ENCODE measurements at regions not wholly inside any gene's neighbourhood (a gene's known extent, or its start where the extent isn't known, plus 50 kb on each side); places are given as distances from the start of the nearest gene placed in this dataset.

DNA sequence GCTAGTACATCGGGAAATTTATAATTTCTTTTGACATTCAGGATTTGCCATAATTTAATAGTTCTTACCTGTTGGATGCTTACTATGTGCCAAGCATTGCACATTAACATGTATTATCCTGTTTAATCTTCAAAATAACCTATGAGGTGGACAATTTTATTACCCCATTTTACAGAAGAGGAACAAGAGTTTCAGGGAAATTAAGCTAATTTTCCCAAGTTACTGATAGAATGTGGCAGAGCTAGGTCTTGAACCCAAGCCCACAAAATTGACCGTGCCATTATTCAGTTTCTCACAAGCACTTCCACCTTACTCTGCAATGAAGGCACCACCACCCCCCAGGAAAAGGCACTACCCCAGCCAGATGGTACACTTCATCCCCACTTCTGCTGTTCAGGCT lies 161.1 kb upstream of the PLEKHG7 start:
- no peaks in the 10 kb centered on the region for H3K9me3 ChIP-seq (ENCODE audit: insufficient read depth, low read depth, low read length)
- H3K27ac ChIP-seq (ENCODE audit: low read depth, low read length): no peak overlapping the region
- H3K27me3 ChIP-seq (ENCODE audit: insufficient read depth, low read length): no peaks in the 10 kb centered on the region
- H3K4me3 ChIP-seq (ENCODE audit: low read length): no peak overlapping the region
- WGBS: 94% methylated on average over 2 of the region's 2 CpGs
- H3K36me3 ChIP-seq (ENCODE audit: insufficient read depth, low read length): no peaks in the 10 kb centered on the region
- H3K9ac ChIP-seq (ENCODE audit: low read depth, low read length): no peak overlapping the region
- peaks cover 8% of the 10 kb centered on the region for H3K4me1 ChIP-seq (ENCODE audit: insufficient read depth, low read length)

DNA sequence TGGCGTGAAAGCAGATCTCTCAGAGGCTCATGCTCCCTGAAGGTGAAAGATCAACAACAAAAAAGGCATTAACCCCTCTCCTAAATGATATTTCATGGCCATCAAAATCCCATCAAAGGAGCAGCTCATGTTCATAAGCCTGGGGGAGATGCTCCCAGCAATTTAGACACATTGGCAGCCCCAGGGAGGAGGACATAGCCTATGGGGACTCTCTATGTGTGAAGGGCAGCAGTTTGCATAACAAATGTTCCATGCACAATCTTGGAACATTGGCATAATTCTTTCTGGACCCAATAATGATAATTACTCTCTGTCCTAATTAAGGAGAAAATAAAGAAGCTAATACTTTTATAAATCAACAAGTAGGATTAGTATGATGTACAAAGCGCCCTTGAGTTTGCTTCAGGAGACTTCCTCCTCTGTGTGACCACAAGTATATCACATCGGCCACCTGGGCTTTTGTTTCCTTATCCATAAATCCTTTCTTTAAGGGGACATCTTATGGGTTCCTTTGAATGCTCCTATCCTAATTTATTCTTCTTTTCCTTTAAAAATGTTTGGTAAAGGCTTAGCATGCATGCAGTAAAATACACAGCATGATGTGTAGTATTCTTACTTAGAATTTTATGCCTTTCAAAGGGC lies 161.9 kb upstream of the PLEKHG7 start:
- Histone ChIP-seq H3K9ac (ENCODE audit: low read depth, low read length) (no peak overlapping the region), H3K4me1 (ENCODE audit: insufficient read depth, low read length) (peaks cover 8% of the 10 kb centered on the region), H3K27me3 (ENCODE audit: insufficient read depth, low read length) (no peaks in the 10 kb centered on the region), H3K27ac (ENCODE audit: low read depth, low read length) (no peak overlapping the region), H3K9me3 (ENCODE audit: insufficient read depth, low read depth, low read length) (no peaks in the 10 kb centered on the region), H3K4me3 (ENCODE audit: low read length) (no peak overlapping the region), H3K36me3 (ENCODE audit: insufficient read depth, low read length) (no peaks in the 10 kb centered on the region)
- WGBS: 99% methylated on average over 2 of the region's 3 CpGs

DNA sequence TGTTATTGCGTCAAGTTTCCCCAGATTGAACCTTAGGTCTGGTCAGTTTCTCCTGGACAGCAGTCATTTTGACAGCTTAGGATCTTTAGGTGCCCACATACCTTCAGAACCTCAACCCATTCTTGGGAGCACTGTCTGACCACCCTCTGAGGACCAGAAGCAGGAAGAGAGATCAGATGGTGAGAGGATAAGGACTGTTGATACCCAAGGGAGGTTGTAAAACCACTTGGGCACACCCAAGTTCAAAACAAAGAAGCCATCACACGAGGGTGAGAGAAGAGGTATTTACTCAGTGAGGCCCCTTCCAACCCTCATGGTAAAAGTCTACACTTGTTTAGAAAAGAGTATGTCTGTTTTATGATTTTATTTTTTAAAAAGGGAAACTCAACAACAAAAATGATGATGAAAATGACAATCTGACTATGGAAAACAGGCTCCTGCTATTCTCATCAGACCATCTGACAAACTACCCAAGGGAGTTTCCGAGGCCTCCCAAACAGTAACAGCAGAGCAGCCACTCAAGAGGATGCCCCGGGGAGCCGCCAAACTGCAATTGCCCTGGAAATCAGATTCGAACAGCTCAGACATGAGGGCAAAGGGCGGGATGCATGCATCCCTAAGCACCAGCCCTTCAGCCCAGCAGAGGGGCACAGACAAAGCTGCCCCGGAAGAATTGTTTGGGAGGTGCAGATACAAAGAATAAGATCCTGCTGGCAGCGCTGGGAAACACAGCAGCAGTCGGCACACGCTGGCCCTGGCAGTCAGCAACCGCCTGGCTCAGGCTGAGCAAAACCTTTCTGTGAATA lies 162.6 kb upstream of the PLEKHG7 start:
- Histone ChIP-seq H3K27ac (ENCODE audit: low read depth, low read length) (no peak overlapping the region), H3K9ac (ENCODE audit: low read depth, low read length) (no peak overlapping the region), H3K4me1 (ENCODE audit: insufficient read depth, low read length) (peaks cover 8% of the 10 kb centered on the region), H3K27me3 (ENCODE audit: insufficient read depth, low read length) (no peaks in the 10 kb centered on the region), H3K9me3 (ENCODE audit: insufficient read depth, low read depth, low read length) (no peaks in the 10 kb centered on the region), H3K4me3 (ENCODE audit: low read length) (no peak overlapping the region), H3K36me3 (ENCODE audit: insufficient read depth, low read length) (no peaks in the 10 kb centered on the region)
- 82% methylated on average over 12 of the region's 12 CpGs for WGBS

DNA sequence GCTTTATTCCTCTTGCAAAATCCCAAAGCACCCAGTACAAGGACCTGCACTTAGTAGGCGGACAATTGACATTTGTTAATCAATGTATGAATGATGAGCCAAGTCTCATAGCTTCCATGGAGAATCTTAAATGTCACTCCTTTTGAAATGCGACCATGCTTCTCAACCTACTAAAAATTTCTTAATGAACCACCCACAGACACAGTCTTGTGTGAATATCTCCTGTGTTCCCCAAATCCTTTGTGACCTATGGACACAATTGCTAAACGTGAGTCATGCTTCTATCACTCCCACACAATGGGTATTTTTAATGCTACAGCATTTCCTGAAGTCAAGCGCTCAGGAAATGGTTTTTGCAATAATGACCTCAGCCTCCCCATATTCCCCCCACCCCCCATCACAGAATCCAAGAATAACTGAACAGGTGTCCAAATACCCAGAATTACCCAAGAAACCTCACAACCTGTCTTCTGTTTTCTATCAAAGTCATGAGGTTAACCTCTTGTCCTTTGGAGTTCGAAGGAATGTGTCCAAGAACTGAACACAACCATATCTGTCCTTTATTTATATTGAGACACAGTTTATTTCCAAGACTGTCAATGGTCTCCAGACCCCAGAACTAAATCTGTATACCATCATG lies 163.6 kb upstream of the PLEKHG7 start:
- no peak overlapping the region for H3K4me3 ChIP-seq (ENCODE audit: low read length)
- no peaks in the 10 kb centered on the region for H3K27me3 ChIP-seq (ENCODE audit: insufficient read depth, low read length)
- peaks cover 8% of the 10 kb centered on the region for H3K4me1 ChIP-seq (ENCODE audit: insufficient read depth, low read length)
- 91% methylated on average over 5 of the region's 5 CpGs for WGBS
- H3K9me3 ChIP-seq (ENCODE audit: insufficient read depth, low read depth, low read length): no peaks in the 10 kb centered on the region
- no peaks in the 10 kb centered on the region for H3K36me3 ChIP-seq (ENCODE audit: insufficient read depth, low read length)
- H3K9ac ChIP-seq (ENCODE audit: low read depth, low read length): no peak overlapping the region
- H3K27ac ChIP-seq (ENCODE audit: low read depth, low read length): no peak overlapping the region

DNA sequence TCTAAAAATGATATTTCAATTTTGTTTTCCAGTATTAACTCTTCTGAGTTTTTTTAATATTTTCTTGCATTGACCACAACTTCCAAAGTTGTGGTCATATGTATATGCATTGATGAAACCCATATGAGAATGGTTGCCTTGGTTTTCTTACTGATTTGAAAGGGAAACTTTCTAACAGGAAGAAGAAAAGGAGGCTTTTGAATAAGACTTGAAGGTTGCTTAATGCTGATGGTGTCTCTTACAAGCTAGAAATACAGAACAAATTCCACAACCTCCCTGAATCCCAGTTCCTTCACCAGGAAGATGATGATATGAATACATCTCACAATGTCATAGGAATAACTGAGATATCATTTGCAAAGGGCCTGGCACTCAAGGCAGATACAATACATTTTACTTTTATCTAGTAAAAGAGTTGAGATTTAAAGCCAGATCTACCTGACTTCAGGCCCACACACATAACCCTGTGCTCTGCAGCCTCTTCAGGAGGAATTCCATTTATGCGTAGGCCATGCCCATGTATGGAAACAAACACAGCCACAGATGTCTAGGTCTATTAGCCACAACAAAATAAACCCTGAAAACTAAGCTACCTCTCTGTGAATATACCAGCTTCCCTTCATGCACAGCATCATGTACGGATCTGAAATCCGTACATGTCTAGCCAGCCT lies 165.4 kb upstream of the PLEKHG7 start:
- no peaks in the 10 kb centered on the region for H3K27me3 ChIP-seq (ENCODE audit: insufficient read depth, low read length)
- H3K9ac ChIP-seq (ENCODE audit: low read depth, low read length): no peak overlapping the region
- 93% methylated on average over 3 of the region's 3 CpGs for WGBS
- peaks cover 8% of the 10 kb centered on the region for H3K4me1 ChIP-seq (ENCODE audit: insufficient read depth, low read length)
- H3K27ac ChIP-seq (ENCODE audit: low read depth, low read length): no peak overlapping the region
- no peaks in the 10 kb centered on the region for H3K36me3 ChIP-seq (ENCODE audit: insufficient read depth, low read length)
- no peaks in the 10 kb centered on the region for H3K9me3 ChIP-seq (ENCODE audit: insufficient read depth, low read depth, low read length)
- no peak overlapping the region for H3K4me3 ChIP-seq (ENCODE audit: low read length)

DNA sequence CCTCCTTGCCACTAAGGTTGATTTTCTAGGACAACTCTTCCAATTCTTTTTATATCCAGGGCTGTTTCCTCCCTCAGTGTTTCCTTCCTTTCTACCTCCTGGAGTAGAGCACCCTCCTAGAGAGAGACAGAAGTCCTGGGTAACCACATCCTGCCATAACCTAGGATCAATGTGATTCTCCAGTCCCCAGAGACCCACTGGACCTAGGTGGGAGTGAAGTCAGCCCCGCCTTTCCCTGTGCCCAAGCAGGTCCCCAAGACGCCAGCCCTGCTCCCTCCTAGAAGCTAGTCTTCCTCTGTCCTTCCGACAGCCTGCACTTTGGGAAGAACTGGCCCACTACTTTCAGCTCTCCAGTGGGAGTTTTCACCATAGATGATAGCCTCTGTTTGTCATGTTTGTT lies 166.8 kb upstream of the PLEKHG7 start:
- WGBS: 99% methylated on average over 3 of the region's 3 CpGs
- Histone ChIP-seq H3K4me1 (ENCODE audit: insufficient read depth, low read length) (peaks cover 8% of the 10 kb centered on the region), H3K27ac (ENCODE audit: low read depth, low read length) (no peak overlapping the region)

DNA sequence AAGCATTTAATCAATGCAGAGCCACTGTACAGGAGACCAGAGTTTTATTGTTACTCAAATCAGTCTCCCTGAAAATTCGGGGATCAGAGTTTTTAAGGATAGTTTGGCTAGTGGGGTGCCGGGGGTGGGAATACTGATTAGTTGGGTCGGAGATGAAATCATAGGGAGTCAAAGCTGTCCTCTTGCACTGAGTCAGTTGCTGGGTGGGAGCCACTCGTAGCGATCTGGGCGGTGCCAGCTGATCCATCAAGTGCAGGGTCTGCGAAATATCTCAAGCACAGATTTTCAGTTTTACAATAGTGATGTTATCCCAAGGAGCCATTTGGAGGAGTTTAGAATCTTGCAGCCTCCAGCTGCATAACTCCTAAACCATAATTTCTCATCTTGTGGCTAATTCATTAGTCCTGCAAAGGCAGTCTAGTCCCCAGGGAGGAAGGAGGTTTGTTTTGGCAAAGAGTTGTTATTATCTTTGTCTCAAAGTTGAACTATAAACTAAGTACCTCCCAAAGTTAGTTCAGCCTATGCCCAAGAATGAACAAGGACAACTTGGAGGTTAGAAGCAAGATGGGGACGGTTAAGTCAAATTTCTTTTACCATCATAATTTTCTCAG lies 169.4 kb upstream of the PLEKHG7 start:
- Histone ChIP-seq H3K9me3 (ENCODE audit: insufficient read depth, low read depth, low read length) (no peaks in the 10 kb centered on the region), H3K27ac (ENCODE audit: low read depth, low read length) (no peak overlapping the region), H3K9ac (ENCODE audit: low read depth, low read length) (no peak overlapping the region), H3K4me3 (ENCODE audit: low read length) (no peak overlapping the region), H3K27me3 (ENCODE audit: insufficient read depth, low read length) (no peaks in the 10 kb centered on the region), H3K36me3 (ENCODE audit: insufficient read depth, low read length) (no peaks in the 10 kb centered on the region), H3K4me1 (ENCODE audit: insufficient read depth, low read length) (peaks cover 3% of the 10 kb centered on the region; the same call in 1 of the 2 replicates)
- 94% methylated on average over 7 of the region's 8 CpGs for WGBS

More for the DNA sequence above, 166.8 kb upstream of the PLEKHG7 start:
- H3K27me3 ChIP-seq (ENCODE audit: insufficient read depth, low read length): no peaks in the 10 kb centered on the region
- H3K9ac ChIP-seq (ENCODE audit: low read depth, low read length): no peak overlapping the region
- no peaks in the 10 kb centered on the region for H3K36me3 ChIP-seq (ENCODE audit: insufficient read depth, low read length)
- H3K4me3 ChIP-seq (ENCODE audit: low read length): no peak overlapping the region
- no peaks in the 10 kb centered on the region for H3K9me3 ChIP-seq (ENCODE audit: insufficient read depth, low read depth, low read length)

DNA sequence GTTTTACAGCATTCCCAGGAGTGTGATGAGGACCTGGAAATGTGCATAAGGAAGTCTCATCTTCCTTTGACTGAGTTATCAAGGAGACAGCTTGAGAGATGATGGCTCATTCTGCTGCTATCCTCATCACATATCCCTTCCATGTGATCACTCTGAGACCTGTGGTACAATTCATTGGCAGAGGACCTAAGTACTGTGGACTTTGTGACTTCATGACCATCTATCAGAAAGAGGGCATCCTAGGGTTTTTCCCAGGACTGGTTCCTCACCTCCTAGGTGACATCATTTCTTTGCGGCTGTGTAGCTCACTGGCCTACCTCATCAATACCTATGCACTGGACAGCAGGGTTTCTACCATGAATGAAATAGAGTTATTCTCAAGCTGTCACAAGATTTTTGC lies 172.1 kb upstream of the PLEKHG7 start:
- Histone ChIP-seq H3K27me3 (ENCODE audit: insufficient read depth, low read length) (no peaks in the 10 kb centered on the region), H3K27ac (ENCODE audit: low read depth, low read length) (no peak overlapping the region), H3K9ac (ENCODE audit: low read depth, low read length) (no peak overlapping the region), H3K36me3 (ENCODE audit: insufficient read depth, low read length) (no peaks in the 10 kb centered on the region), H3K4me3 (ENCODE audit: low read length) (no peak overlapping the region), H3K4me1 (ENCODE audit: insufficient read depth, low read length) (no peaks in the 10 kb centered on the region), H3K9me3 (ENCODE audit: insufficient read depth, low read depth, low read length) (no peaks in the 10 kb centered on the region)
- WGBS: 71% methylated on average over 1 of the region's 1 CpG

DNA sequence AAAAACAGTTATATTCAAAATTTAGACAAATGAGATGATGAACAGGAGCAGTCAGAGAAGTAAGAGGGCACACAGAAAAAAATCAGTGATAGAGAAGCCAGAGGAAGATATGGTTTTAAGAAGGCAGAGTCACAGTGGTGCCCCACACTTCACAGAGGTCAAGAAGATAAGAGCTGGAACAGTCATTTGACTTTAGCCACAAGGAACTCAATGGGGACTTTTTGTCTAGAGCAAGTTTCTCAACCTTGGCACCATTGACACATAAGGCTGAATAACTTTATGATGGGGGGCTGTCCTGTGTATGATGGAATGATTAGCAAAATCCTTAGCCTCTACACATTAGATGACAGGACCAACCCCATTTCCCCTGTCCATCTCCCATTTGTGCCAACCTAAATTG lies 172.8 kb upstream of the PLEKHG7 start:
- no peaks in the 10 kb centered on the region for H3K9me3 ChIP-seq (ENCODE audit: insufficient read depth, low read depth, low read length)
- H3K27me3 ChIP-seq (ENCODE audit: insufficient read depth, low read length): no peaks in the 10 kb centered on the region
- H3K4me1 ChIP-seq (ENCODE audit: insufficient read depth, low read length): no peaks in the 10 kb centered on the region
- H3K36me3 ChIP-seq (ENCODE audit: insufficient read depth, low read length): no peaks in the 10 kb centered on the region
- H3K4me3 ChIP-seq (ENCODE audit: low read length): no peak overlapping the region
- no peak overlapping the region for H3K9ac ChIP-seq (ENCODE audit: low read depth, low read length)
- H3K27ac ChIP-seq (ENCODE audit: low read depth, low read length): no peak overlapping the region

DNA sequence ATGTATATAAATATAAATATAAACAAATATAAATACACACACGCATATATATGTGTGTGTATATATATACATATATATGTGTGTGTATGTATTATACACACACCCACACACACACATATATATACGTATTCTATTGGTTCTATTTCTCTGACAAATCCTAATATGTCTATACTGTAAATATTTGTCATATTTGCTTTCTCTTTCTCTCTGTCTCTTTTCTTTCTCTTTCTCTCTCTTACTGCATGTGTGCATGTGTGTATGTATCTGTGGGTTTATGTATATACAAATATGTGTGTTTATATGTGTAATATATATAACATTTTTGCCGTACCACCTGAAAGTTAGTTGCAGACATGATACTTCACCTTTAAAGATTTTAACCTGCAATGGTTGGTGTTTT lies 174.2 kb upstream of the PLEKHG7 start:
- no peak overlapping the region for H3K9ac ChIP-seq (ENCODE audit: low read depth, low read length)
- no peak overlapping the region for H3K4me3 ChIP-seq (ENCODE audit: low read length)
- no peak overlapping the region for H3K27ac ChIP-seq (ENCODE audit: low read depth, low read length)
- H3K27me3 ChIP-seq (ENCODE audit: insufficient read depth, low read length): no peaks in the 10 kb centered on the region
- H3K36me3 ChIP-seq (ENCODE audit: insufficient read depth, low read length): no peaks in the 10 kb centered on the region
- no peaks in the 10 kb centered on the region for H3K4me1 ChIP-seq (ENCODE audit: insufficient read depth, low read length)
- 100% methylated on average over 1 of the region's 3 CpGs for WGBS
- H3K9me3 ChIP-seq (ENCODE audit: insufficient read depth, low read depth, low read length): no peaks in the 10 kb centered on the region

DNA sequence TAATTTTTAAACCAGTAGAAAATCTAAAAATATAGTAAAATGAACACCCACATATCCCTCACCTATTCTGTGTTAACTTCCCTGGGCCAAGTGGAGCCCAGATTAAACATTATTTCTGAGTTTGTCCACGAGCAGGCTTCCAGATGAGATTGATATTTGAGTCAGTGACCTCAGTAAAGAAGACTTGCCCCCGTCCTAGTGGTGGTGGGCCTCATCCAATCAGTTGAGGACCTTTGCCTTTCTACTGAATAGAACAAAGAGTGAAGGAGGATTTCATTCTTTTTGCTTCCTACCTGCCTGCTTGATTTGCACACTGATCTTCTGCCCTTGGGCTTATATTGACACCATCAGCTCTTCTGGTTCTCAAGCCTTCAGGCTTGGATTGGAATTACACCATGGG lies 174.7 kb upstream of the PLEKHG7 start:
- no peaks in the 10 kb centered on the region for H3K36me3 ChIP-seq (ENCODE audit: insufficient read depth, low read length)
- 96% methylated on average over 2 of the region's 2 CpGs for WGBS
- no peak overlapping the region for H3K4me3 ChIP-seq (ENCODE audit: low read length)
- no peaks in the 10 kb centered on the region for H3K4me1 ChIP-seq (ENCODE audit: insufficient read depth, low read length)
- H3K27ac ChIP-seq (ENCODE audit: low read depth, low read length): no peak overlapping the region
- no peak overlapping the region for H3K9ac ChIP-seq (ENCODE audit: low read depth, low read length)
- no peaks in the 10 kb centered on the region for H3K9me3 ChIP-seq (ENCODE audit: insufficient read depth, low read depth, low read length)
- no peaks in the 10 kb centered on the region for H3K27me3 ChIP-seq (ENCODE audit: insufficient read depth, low read length)

Data from HUES64 (cell line).